HL-60 (cell line): ENCODE measurements at regions not wholly inside any gene's neighbourhood (a gene's known extent, or its start where the extent isn't known, plus 50 kb on each side); places are given as distances from the start of the nearest gene placed in this dataset.

ENCODE experiments used
- DNase-seq, 2 experiments: peaks; one replicate each; pipeline ENCODE4 v3.0.0-alpha.2; 2010 to 2020; ENCODE audit warnings: low read depth in 1 of 2, low spot score in 1 of 2
- H3K27ac ChIP-seq: fragments of 250-450 bp; sonication (Bioruptor Pico); replicated peaks from 2 replicates; pipeline ENCODE4 v1.5.1; 2020; ENCODE audit warnings: mild to moderate bottlenecking, moderate library complexity
- H3K27me3 ChIP-seq: fragments of 250-450 bp; sonication (Bioruptor Pico); 2 replicates; pipeline ENCODE4 v1.5.1; 2021; ENCODE audit warnings: mild to moderate bottlenecking, moderate library complexity; ENCODE audit not compliant: insufficient read depth, poor library complexity, severe bottlenecking
- H3K4me3 ChIP-seq: replicated peaks from 2 replicates; pipeline ENCODE4 v1.5.1; 2011; ENCODE audit warnings: mild to moderate bottlenecking, control low read depth, low read length; ENCODE audit not compliant: insufficient read depth
- GABPA ChIP-seq: IDR thresholded peaks from 2 replicates; pipeline ENCODE4 v1.6.1; 2012; ENCODE audit warnings: low read depth
- POLR2AphosphoS5 ChIP-seq: IDR thresholded peaks from 2 replicates; pipeline ENCODE4 v1.6.1; 2012; ENCODE audit warnings: low read depth
- SPI1 ChIP-seq: IDR thresholded peaks from 2 replicates; pipeline ENCODE4 v1.6.1; 2012; ENCODE audit warnings: low read depth, mild to moderate bottlenecking, borderline replicate concordance
- TF ChIP-seq, protein P1 (sequence below): IDR thresholded peaks from one replicate; pipeline ENCODE4 v1.5.1; 2011; ENCODE audit warnings: low read length, control low read depth, inconsistent platforms; ENCODE audit not compliant: insufficient read depth
- TF ChIP-seq, protein P2 (sequence below): IDR thresholded peaks from 2 replicates; pipeline ENCODE4 v1.6.1; 2012; ENCODE audit warnings: low read depth; ENCODE audit not compliant: insufficient replicate concordance

DNA sequence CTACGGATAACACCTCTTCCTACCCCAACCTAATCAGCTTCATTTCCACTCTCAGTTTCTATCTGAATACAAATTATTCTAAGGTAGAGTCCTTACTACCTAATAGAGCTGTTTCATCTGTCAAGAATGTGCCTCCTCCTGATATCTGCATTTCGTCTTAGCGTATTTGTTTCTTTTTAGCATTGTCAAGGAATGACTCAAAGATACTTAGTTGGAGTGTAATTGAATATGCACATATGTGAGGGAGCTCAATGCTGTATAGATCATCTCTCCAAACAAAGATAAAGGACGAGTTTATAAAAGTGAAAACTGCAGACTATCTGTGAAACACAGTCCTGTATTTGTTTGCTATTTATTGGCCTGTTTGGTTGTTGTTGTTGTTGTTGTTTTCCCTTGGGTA is 2059.4 kb upstream of the CELF4 start:
- Histone ChIP-seq H3K27ac (no peak overlapping the region), H3K4me3 (no peak overlapping the region), H3K27me3 (no peaks in the 10 kb centered on the region)
- no peak for DNase-seq
- TF ChIP-seq POLR2AphosphoS5 (no peak), SPI1 (no peak), GABPA (no peak)
- TF ChIP-seq, protein P1, sequence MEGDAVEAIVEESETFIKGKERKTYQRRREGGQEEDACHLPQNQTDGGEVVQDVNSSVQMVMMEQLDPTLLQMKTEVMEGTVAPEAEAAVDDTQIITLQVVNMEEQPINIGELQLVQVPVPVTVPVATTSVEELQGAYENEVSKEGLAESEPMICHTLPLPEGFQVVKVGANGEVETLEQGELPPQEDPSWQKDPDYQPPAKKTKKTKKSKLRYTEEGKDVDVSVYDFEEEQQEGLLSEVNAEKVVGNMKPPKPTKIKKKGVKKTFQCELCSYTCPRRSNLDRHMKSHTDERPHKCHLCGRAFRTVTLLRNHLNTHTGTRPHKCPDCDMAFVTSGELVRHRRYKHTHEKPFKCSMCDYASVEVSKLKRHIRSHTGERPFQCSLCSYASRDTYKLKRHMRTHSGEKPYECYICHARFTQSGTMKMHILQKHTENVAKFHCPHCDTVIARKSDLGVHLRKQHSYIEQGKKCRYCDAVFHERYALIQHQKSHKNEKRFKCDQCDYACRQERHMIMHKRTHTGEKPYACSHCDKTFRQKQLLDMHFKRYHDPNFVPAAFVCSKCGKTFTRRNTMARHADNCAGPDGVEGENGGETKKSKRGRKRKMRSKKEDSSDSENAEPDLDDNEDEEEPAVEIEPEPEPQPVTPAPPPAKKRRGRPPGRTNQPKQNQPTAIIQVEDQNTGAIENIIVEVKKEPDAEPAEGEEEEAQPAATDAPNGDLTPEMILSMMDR, result no peak
- TF ChIP-seq, protein P2, sequence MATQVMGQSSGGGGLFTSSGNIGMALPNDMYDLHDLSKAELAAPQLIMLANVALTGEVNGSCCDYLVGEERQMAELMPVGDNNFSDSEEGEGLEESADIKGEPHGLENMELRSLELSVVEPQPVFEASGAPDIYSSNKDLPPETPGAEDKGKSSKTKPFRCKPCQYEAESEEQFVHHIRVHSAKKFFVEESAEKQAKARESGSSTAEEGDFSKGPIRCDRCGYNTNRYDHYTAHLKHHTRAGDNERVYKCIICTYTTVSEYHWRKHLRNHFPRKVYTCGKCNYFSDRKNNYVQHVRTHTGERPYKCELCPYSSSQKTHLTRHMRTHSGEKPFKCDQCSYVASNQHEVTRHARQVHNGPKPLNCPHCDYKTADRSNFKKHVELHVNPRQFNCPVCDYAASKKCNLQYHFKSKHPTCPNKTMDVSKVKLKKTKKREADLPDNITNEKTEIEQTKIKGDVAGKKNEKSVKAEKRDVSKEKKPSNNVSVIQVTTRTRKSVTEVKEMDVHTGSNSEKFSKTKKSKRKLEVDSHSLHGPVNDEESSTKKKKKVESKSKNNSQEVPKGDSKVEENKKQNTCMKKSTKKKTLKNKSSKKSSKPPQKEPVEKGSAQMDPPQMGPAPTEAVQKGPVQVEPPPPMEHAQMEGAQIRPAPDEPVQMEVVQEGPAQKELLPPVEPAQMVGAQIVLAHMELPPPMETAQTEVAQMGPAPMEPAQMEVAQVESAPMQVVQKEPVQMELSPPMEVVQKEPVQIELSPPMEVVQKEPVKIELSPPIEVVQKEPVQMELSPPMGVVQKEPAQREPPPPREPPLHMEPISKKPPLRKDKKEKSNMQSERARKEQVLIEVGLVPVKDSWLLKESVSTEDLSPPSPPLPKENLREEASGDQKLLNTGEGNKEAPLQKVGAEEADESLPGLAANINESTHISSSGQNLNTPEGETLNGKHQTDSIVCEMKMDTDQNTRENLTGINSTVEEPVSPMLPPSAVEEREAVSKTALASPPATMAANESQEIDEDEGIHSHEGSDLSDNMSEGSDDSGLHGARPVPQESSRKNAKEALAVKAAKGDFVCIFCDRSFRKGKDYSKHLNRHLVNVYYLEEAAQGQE, result no peak

DNA sequence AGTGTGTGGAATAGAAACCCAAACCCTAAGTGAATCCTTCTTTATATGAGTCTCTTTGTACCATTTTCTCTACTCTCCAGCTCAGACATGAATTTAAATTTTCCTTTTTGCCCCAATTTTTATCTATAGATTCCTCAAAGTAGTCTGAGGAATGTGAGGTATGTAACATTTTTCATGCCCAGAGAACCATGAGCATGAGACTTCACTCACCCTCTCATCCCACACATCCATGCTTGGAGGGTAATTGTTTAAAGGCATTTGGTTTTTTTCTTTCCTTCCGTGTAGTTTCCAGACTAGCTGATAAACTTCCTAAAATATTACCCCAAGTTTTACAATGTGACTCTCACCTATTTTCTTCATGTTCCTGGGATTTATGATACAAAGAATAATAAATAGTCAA is 2056.8 kb upstream of the CELF4 start:
- no peak for DNase-seq
- H3K4me3 ChIP-seq, result no peak overlapping the region
- H3K27ac ChIP-seq, result no peak overlapping the region
- H3K27me3 ChIP-seq, result no peaks in the 10 kb centered on the region
- TF ChIP-seq SPI1 (no peak), POLR2AphosphoS5 (no peak), GABPA (no peak)
- TF ChIP-seq, protein P1, result no peak
- TF ChIP-seq, protein P2, result no peak

DNA sequence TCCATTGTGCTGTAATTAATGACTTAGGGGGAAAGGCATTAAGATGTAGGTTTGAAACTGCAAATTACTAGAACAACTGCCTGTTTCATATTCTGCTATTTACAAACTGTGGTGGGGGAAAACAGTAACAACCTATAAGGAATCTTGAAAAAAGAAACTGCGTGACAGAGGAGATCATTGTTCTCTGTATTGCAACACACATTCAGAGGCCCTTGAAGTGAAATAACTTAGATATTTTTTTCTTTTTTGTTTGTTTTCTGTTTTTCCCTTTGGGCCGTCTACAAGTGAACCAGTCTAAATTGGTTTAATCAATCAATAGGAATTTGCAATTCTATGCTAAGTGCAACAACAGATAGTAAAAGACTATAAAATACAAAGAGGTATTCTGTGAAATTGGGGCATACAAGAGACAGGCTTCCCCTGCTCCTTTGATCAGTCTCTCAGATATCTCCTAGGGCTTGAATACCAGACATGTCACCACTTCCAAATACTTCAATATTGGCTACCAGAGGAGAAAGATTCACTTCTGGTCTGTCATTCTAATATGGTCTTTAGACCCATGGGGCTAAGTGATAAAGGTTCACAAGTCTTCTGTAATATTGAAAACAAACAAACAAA is 2055.1 kb upstream of the CELF4 start:
- H3K4me3 ChIP-seq, result no peak overlapping the region
- TF ChIP-seq POLR2AphosphoS5 (no peak), SPI1 (no peak), GABPA (no peak)
- TF ChIP-seq, protein P2, result no peak
- TF ChIP-seq, protein P1, result no peak
- H3K27ac ChIP-seq, result no peak overlapping the region
- DNase-seq, result no peak
- H3K27me3 ChIP-seq, result no peaks in the 10 kb centered on the region
